ENCODE measurements at regions not wholly inside any gene's neighbourhood (a gene's known extent, or its start where the extent isn't known, plus 50 kb on each side); places are given as distances from the start of the nearest gene placed in this dataset.
"Not testable (repeated sequence)": the region's sequence is repeated elsewhere in the genome, so short reads cannot be mapped to it uniquely, and the experiment has no call there.

- no peak for DNase-seq
These were observed 184.9 kb downstream of the RTP5 start for GRCh38 chr2:242054406-242054805.

GRCh38 chr2:242054881-242055801, 185.6 kb downstream of the RTP5 start:
- DNase-seq: no peak

GRCh38 chr2:242056026-242056425, 186.5 kb downstream of the RTP5 start:
- no peak for DNase-seq

- DNase-seq: no peak
These were observed 187.3 kb downstream of the RTP5 start for GRCh38 chr2:242056785-242057184.

GRCh38 chr2:242057379-242058040, 188.0 kb downstream of the RTP5 start:
- no peak for DNase-seq

GRCh38 chr2:242058116-242058680, 188.7 kb downstream of the RTP5 start:
- no peak for DNase-seq

GRCh38 chr2:242059566-242059965, 190.0 kb downstream of the RTP5 start:
- no peak for DNase-seq

GRCh38 chr2:242060212-242060835, 190.8 kb downstream of the RTP5 start:
- no peak for DNase-seq

- DNase-seq: not testable (repeated sequence)
These were observed 192.4 kb downstream of the RTP5 start for GRCh38 chr2:242061930-242062329.

GRCh38 chr2:242063436-242063835, 193.9 kb downstream of the RTP5 start:
- DNase-seq: no peak

- no peak for DNase-seq
These were observed 194.3 kb downstream of the RTP5 start for GRCh38 chr2:242063850-242064249.

- no peak for DNase-seq
These were observed 195.1 kb downstream of the RTP5 start for GRCh38 chr2:242064364-242065250.

GRCh38 chr2:242065426-242065825, 195.9 kb downstream of the RTP5 start:
- no peak for DNase-seq

- DNase-seq: no peak
These were observed 199.5 kb downstream of the RTP5 start for GRCh38 chr2:242069018-242069417.

- not testable (repeated sequence) for DNase-seq
These were observed 200.4 kb downstream of the RTP5 start for GRCh38 chr2:242069938-242070395.

GRCh38 chr2:242070726-242071125, 201.2 kb downstream of the RTP5 start:
- DNase-seq: not testable (repeated sequence)

GRCh38 chr2:242071377-242071776, 201.8 kb downstream of the RTP5 start:
- DNase-seq: not testable (repeated sequence)

- DNase-seq: not testable (repeated sequence)
These were observed 202.4 kb downstream of the RTP5 start for GRCh38 chr2:242071936-242072335.

- DNase-seq: no peak
These were observed 205.6 kb downstream of the RTP5 start for GRCh38 chr2:242075168-242075567.

GRCh38 chr2:242075696-242076095, 206.2 kb downstream of the RTP5 start:
- no peak for DNase-seq

- not testable (repeated sequence) for DNase-seq
These were observed 206.7 kb downstream of the RTP5 start for GRCh38 chr2:242076184-242076583.

GRCh38 chr2:242078426-242078825, 208.9 kb downstream of the RTP5 start:
- not testable (repeated sequence) for DNase-seq
